PFSK-1 (cell line): ENCODE measurements at regions not wholly inside any gene's neighbourhood (a gene's known extent, or its start where the extent isn't known, plus 50 kb on each side); places are given as distances from the start of the nearest gene placed in this dataset.

Source experiments
- FOXP2 ChIP-seq: optimal IDR thresholded peaks from 2 replicates; pipeline ENCODE3; 2011; ENCODE audit warnings: borderline replicate concordance, control low read depth, inconsistent platforms; ENCODE audit not compliant: insufficient read depth; ENCODE audit errors: extremely low read length, extremely low read depth
- POLR2AphosphoS5 ChIP-seq: IDR thresholded peaks from 2 replicates; pipeline ENCODE4 v1.6.1; 2012; ENCODE audit warnings: low read depth, mild to moderate bottlenecking, control low read depth, low read length, moderate library complexity
- REST ChIP-seq, 2 experiments: IDR thresholded peaks; 2 replicates each; pipeline versions ENCODE4 v1.6.1 to v1.8.0; 2011 to 2012; ENCODE audit warnings: low read depth in 2 of 2, low read length in 2 of 2, control low read depth in 1 of 2, inconsistent platforms in 1 of 2, mild to moderate bottlenecking in 1 of 2, moderate library complexity in 1 of 2; ENCODE audit not compliant: insufficient read depth in 1 of 2
- SIN3A ChIP-seq: IDR thresholded peaks from 2 replicates; pipeline ENCODE4 v1.6.1; 2012; ENCODE audit warnings: mild to moderate bottlenecking, low read length, moderate library complexity, borderline replicate concordance; ENCODE audit not compliant: insufficient read depth
- TAF1 ChIP-seq: IDR thresholded peaks from 2 replicates; pipeline ENCODE4 v1.6.1; 2012; ENCODE audit warnings: low read length, control low read depth, borderline replicate concordance; ENCODE audit not compliant: insufficient read depth

GRCh38 chr17:71284032-71284755 is 836.6 kb upstream of the SOX9 start:
- TF ChIP-seq SIN3A (no peak), FOXP2 (no peak), REST (IDR thresholded peaks at IDR 0.05; ENCODE audit: insufficient read depth in 1 of 2, low read depth in 2 of 2, low read length in 2 of 2) (no peak), TAF1 (no peak), POLR2AphosphoS5 (no peak)

- TF ChIP-seq REST (IDR thresholded peaks at IDR 0.05; ENCODE audit: insufficient read depth in 1 of 2, low read depth in 2 of 2, low read length in 2 of 2): no peak
- no peak for TF ChIP-seq TAF1
- TF ChIP-seq FOXP2: no peak
- no peak for TF ChIP-seq SIN3A
- no peak for TF ChIP-seq POLR2AphosphoS5
Measured at GRCh38 chr17:71286625-71287024, 834.2 kb upstream of the SOX9 start.

- TF ChIP-seq SIN3A (no peak), TAF1 (no peak), REST (IDR thresholded peaks at IDR 0.05; ENCODE audit: insufficient read depth in 1 of 2, low read depth in 2 of 2, low read length in 2 of 2) (no peak), POLR2AphosphoS5 (no peak), FOXP2 (no peak)
Measured at GRCh38 chr17:71287071-71287823, 833.6 kb upstream of the SOX9 start.

- no peak for TF ChIP-seq FOXP2
- no peak for TF ChIP-seq POLR2AphosphoS5
- no peak for TF ChIP-seq SIN3A
- TF ChIP-seq TAF1: no peak
- TF ChIP-seq REST (IDR thresholded peaks at IDR 0.05; ENCODE audit: insufficient read depth in 1 of 2, low read depth in 2 of 2, low read length in 2 of 2): no peak
Measured at GRCh38 chr17:71292006-71292405, 828.8 kb upstream of the SOX9 start.
